SK-N-SH treated with all-trans-retinoic acid at 6 μM for 48 hours (cell line): ENCODE measurements at regions not wholly inside any gene's neighbourhood (a gene's known extent, or its start where the extent isn't known, plus 50 kb on each side); places are given as distances from the start of the nearest gene placed in this dataset.
"Not testable (repeated sequence)": the region's sequence is repeated elsewhere in the genome, so short reads cannot be mapped to it uniquely, and the experiment has no call there.

Experiments
- ATAC-seq: fragments of 200-7000 bp; cut with Tn5 transposase; 3 replicates; pipeline ENCODE4 v1.9.1; 2020; ENCODE audit warnings: mild to moderate bottlenecking, moderate library complexity
- ARNTL ChIP-seq: fragments of 450-650 bp; formaldehyde crosslinking; IDR thresholded peaks from 2 replicates; pipeline ENCODE4 v1.5.0; 2020; ENCODE audit warnings: low read depth, mild to moderate bottlenecking, moderate library complexity, borderline replicate concordance
- CREB5 ChIP-seq: fragments of 250-450 bp; sonication (Bioruptor Pico); IDR thresholded peaks from 2 replicates; pipeline ENCODE4 v1.5.1; 2020; ENCODE audit warnings: low read depth, mild to moderate bottlenecking, moderate library complexity
- CSRNP3 ChIP-seq: fragments of 250-450 bp; sonication (Bioruptor Pico); IDR thresholded peaks from 2 replicates; pipeline ENCODE4 v1.5.1; 2021; ENCODE audit warnings: mild to moderate bottlenecking, moderate library complexity
- ESRRG ChIP-seq: fragments of 250-450 bp; sonication (Bioruptor Pico); IDR thresholded peaks from 2 replicates; pipeline ENCODE4 v1.6.1; 2021; ENCODE audit warnings: mild to moderate bottlenecking
- POU6F1 ChIP-seq: fragments of 250-450 bp; sonication (Bioruptor Pico); IDR thresholded peaks from 2 replicates; pipeline ENCODE4 v1.8.0; 2021; ENCODE audit warnings: low read depth, mild to moderate bottlenecking, moderate library complexity, borderline replicate concordance
- PPARA ChIP-seq: fragments of 250-450 bp; sonication (Bioruptor Pico); IDR thresholded peaks from 2 replicates; pipeline ENCODE4 v1.5.0; 2020; ENCODE audit warnings: mild to moderate bottlenecking, borderline replicate concordance
- SNAI2 ChIP-seq: fragments of 250-450 bp; sonication (Bioruptor Pico); IDR thresholded peaks from 2 replicates; pipeline ENCODE4 v1.5.0; 2020; ENCODE audit warnings: mild to moderate bottlenecking, moderate library complexity
- TCF4 ChIP-seq: fragments of 250-450 bp; sonication (Bioruptor Pico); IDR thresholded peaks from 2 replicates; pipeline ENCODE4 v1.8.0; 2021; ENCODE audit warnings: mild to moderate bottlenecking, moderate library complexity, borderline replicate concordance
- TOX ChIP-seq: fragments of 250-450 bp; sonication (Bioruptor Pico); IDR thresholded peaks from 2 replicates; pipeline ENCODE4 v1.8.0; 2021; ENCODE audit warnings: mild to moderate bottlenecking, moderate library complexity, borderline replicate concordance
- ZC3H10 ChIP-seq: fragments of 250-450 bp; sonication (Bioruptor Pico); IDR thresholded peaks from 2 replicates; pipeline ENCODE4 v1.5.1; 2021; ENCODE audit warnings: mild to moderate bottlenecking, moderate library complexity
- ZFP3 ChIP-seq: fragments of 250-450 bp; sonication (Bioruptor Pico); IDR thresholded peaks from 2 replicates; pipeline ENCODE4 v1.5.0; 2020; ENCODE audit warnings: mild to moderate bottlenecking, moderate library complexity
- ZFP30 ChIP-seq: fragments of 450-650 bp; formaldehyde crosslinking; IDR thresholded peaks from 2 replicates; pipeline ENCODE4 v1.5.0; 2022; ENCODE audit warnings: mild to moderate bottlenecking, moderate library complexity
- ZNF565 ChIP-seq: fragments of 450-650 bp; formaldehyde crosslinking; conservative IDR thresholded peaks from 2 replicates; pipeline ENCODE4 v1.5.0; 2020; ENCODE audit warnings: low read depth, mild to moderate bottlenecking, moderate library complexity
- ZNF70 ChIP-seq: fragments of 450-650 bp; formaldehyde crosslinking; IDR thresholded peaks from 2 replicates; pipeline ENCODE4 v1.5.0; 2020; ENCODE audit warnings: mild to moderate bottlenecking, moderate library complexity
- ZNF8 ChIP-seq: fragments of 450-650 bp; formaldehyde crosslinking; IDR thresholded peaks from 2 replicates; pipeline ENCODE4 v1.5.0; 2020; ENCODE audit warnings: mild to moderate bottlenecking, moderate library complexity

GRCh38 chr14:96705422-96706092, 91.6 kb upstream of the VRK1 start:
- TF ChIP-seq CREB5 (CRISPR knock-in tag) (no peak), TOX (CRISPR knock-in tag) (no peak), ZNF8 (no peak), ZC3H10 (CRISPR knock-in tag) (no peak), CSRNP3 (CRISPR knock-in tag) (no peak)
- no peak for ATAC-seq

GRCh38 chr14:96706893-96707292, 90.3 kb upstream of the VRK1 start:
- no peak for ATAC-seq
- no peak for TF ChIP-seq CREB5 (CRISPR knock-in tag)
- TF ChIP-seq POU6F1 = no peak
- TF ChIP-seq ZNF565 (CRISPR knock-in tag) = no peak
- TF ChIP-seq CSRNP3 (CRISPR knock-in tag) = no peak
- no peak for TF ChIP-seq ESRRG (CRISPR knock-in tag)
- no peak for TF ChIP-seq ZNF70 (CRISPR knock-in tag)
- no peak for TF ChIP-seq ARNTL (CRISPR knock-in tag)
- no peak for TF ChIP-seq ZFP3 (CRISPR knock-in tag)
- TF ChIP-seq, all 23 proteins: peak for 0

- no peak for TF ChIP-seq PPARA
- ATAC-seq = no peak
These were observed 87.0 kb upstream of the VRK1 start for GRCh38 chr14:96710060-96710666.

- ATAC-seq = no peak
- TF ChIP-seq ZFP30 (CRISPR knock-in tag) (no peak), ESRRG (CRISPR knock-in tag) (no peak), TCF4 (CRISPR knock-in tag) (no peak)
These were observed 85.5 kb upstream of the VRK1 start for GRCh38 chr14:96711559-96712267.

GRCh38 chr14:96713426-96713825, 83.8 kb upstream of the VRK1 start:
- ATAC-seq = no peak
- TF ChIP-seq ZNF8 (no peak), SNAI2 (CRISPR knock-in tag) (no peak)

GRCh38 chr14:96714537-96714936, 82.6 kb upstream of the VRK1 start:
- not testable (repeated sequence) for ATAC-seq
